ENCODE measurements at regions not wholly inside any gene's neighbourhood (a gene's known extent, or its start where the extent isn't known, plus 50 kb on each side); places are given as distances from the start of the nearest gene placed in this dataset.

- no peak for DNase-seq
- Histone ChIP-seq H3K4me1 (no peaks in the 10 kb centered on the region), H3K9ac (ENCODE audit: low read depth in 2 of 2, low read length in 2 of 2) (no peak overlapping the region), H3K27ac (no peak overlapping the region), H3K4me3 (no peak overlapping the region), H3K9me3 (no peaks in the 10 kb centered on the region), H3K27me3 (no peaks in the 10 kb centered on the region), H3K36me3 (no peaks in the 10 kb centered on the region)
- intact Hi-C loops (cut with DNase I): no loop called here
- TF ChIP-seq, protein P1, sequence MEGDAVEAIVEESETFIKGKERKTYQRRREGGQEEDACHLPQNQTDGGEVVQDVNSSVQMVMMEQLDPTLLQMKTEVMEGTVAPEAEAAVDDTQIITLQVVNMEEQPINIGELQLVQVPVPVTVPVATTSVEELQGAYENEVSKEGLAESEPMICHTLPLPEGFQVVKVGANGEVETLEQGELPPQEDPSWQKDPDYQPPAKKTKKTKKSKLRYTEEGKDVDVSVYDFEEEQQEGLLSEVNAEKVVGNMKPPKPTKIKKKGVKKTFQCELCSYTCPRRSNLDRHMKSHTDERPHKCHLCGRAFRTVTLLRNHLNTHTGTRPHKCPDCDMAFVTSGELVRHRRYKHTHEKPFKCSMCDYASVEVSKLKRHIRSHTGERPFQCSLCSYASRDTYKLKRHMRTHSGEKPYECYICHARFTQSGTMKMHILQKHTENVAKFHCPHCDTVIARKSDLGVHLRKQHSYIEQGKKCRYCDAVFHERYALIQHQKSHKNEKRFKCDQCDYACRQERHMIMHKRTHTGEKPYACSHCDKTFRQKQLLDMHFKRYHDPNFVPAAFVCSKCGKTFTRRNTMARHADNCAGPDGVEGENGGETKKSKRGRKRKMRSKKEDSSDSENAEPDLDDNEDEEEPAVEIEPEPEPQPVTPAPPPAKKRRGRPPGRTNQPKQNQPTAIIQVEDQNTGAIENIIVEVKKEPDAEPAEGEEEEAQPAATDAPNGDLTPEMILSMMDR (IDR thresholded peaks at IDR 0.05): no peak
Measured at GRCh38 chr12:75585330-75585729, 73.9 kb upstream of the KRR1 start.

- no peak overlapping the region for H3K27ac ChIP-seq
- TF ChIP-seq, protein P1 (IDR thresholded peaks at IDR 0.05): no peak
Measured at GRCh38 chr12:75583355-75583754, 71.9 kb upstream of the KRR1 start.

DNA sequence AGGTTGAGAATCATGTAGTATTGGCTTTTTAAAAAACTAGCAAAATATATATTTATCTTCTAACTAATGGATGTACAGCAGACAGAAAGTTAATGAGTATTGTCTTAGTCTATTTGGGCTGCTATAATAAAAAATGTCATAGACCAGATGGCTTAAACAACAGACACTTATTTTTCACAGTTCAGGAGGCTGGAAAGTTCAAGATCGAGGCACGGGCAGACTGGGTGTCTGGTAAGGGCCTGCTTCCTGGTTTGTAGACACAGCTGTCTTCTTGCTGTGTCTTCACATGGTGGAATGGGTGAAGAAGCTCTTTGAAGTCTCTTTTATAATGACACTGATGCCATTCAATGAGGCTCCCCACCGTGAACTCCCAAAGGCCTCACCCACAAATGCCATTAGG is 70.1 kb upstream of the KRR1 start:
- Histone ChIP-seq H3K36me3 (no peaks in the 10 kb centered on the region), H3K9ac (ENCODE audit: low read depth in 2 of 2, low read length in 2 of 2) (no peak overlapping the region), H3K4me3 (no peak overlapping the region), H3K27ac (no peak overlapping the region), H3K9me3 (no peaks in the 10 kb centered on the region), H3K4me1 (no peaks in the 10 kb centered on the region), H3K27me3 (no peaks in the 10 kb centered on the region)
- TF ChIP-seq, protein P1 (IDR thresholded peaks at IDR 0.05): no peak
- intact Hi-C loops (cut with DNase I): no loop called here
- DNase-seq: no peak

More at GRCh38 chr12:75583355-75583754, 71.9 kb upstream of the KRR1 start:
- Histone ChIP-seq H3K4me1 (no peaks in the 10 kb centered on the region), H3K9me3 (no peaks in the 10 kb centered on the region), H3K36me3 (no peaks in the 10 kb centered on the region), H3K9ac (ENCODE audit: low read depth in 2 of 2, low read length in 2 of 2) (no peak overlapping the region), H3K27me3 (no peaks in the 10 kb centered on the region), H3K4me3 (no peak overlapping the region)
- intact Hi-C loops (cut with DNase I): no loop called here
- DNase-seq: no peak

DNA sequence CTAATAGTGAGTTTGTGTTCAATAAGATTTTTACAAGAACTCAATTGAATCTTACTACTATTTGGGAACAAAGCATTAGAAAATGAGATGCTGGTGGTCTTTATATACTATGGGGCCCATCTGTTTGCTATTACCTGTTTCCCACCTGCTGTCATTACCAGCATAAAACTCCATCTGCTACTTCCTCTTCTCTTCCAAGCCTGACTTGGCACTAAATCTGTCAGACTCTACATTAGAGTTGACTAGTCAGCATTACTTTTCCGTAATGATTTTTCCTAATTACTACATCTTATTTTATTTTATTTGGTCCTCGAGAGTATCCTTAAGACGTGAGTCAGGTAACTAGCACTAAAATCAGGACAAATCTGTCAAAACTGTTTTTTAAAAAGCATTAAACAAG is 68.1 kb upstream of the KRR1 start:
- Histone ChIP-seq H3K27me3 (no peaks in the 10 kb centered on the region), H3K4me3 (no peak overlapping the region), H3K9me3 (no peaks in the 10 kb centered on the region), H3K4me1 (no peaks in the 10 kb centered on the region), H3K27ac (no peak overlapping the region), H3K9ac (ENCODE audit: low read depth in 2 of 2, low read length in 2 of 2) (no peak overlapping the region), H3K36me3 (no peaks in the 10 kb centered on the region)
- DNase-seq: no peak
- TF ChIP-seq, protein P1 (IDR thresholded peaks at IDR 0.05): no peak
- intact Hi-C loops (cut with DNase I): no loop called here

GRCh38 chr12:75578546-75578945 is 67.1 kb upstream of the KRR1 start:
- intact Hi-C loops (cut with DNase I): no loop called here
- H3K27ac ChIP-seq: no peak overlapping the region
- TF ChIP-seq, protein P1 (IDR thresholded peaks at IDR 0.05): no peak
- no peaks in the 10 kb centered on the region for H3K27me3 ChIP-seq
- no peak overlapping the region for H3K4me3 ChIP-seq
- no peaks in the 10 kb centered on the region for H3K4me1 ChIP-seq
- no peaks in the 10 kb centered on the region for H3K9me3 ChIP-seq
- H3K9ac ChIP-seq (ENCODE audit: low read depth in 2 of 2, low read length in 2 of 2): no peak overlapping the region
- no peaks in the 10 kb centered on the region for H3K36me3 ChIP-seq
- no peak for DNase-seq

DNA sequence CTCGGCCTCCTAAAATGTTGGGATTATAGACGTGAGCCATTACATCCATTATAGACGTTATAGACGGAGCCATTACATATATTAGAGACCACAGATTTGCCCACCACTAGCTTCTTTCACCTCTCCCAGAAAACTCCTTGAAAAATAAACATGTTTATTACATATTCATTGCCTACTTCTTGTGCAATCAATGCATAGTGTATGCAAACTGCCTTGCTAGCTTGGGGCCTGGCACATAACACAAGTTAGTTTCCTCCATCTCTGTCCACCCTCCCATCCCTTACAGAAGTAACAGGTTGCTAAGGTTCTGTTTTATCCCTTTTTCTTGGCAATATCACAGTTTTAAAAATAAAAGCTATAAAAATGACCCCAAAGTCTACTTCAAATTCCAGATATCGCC is 66.4 kb upstream of the KRR1 start:
- no peak overlapping the region for H3K4me3 ChIP-seq
- H3K36me3 ChIP-seq: no peaks in the 10 kb centered on the region

More for the DNA sequence above, 66.4 kb upstream of the KRR1 start:
- Histone ChIP-seq H3K27ac (no peak overlapping the region), H3K9me3 (no peaks in the 10 kb centered on the region), H3K27me3 (no peaks in the 10 kb centered on the region), H3K4me1 (no peaks in the 10 kb centered on the region), H3K9ac (ENCODE audit: low read depth in 2 of 2, low read length in 2 of 2) (no peak overlapping the region)
- no peak for DNase-seq
- intact Hi-C loops (cut with DNase I): no loop called here
- TF ChIP-seq, protein P1 (IDR thresholded peaks at IDR 0.05): no peak

Measured in colonic mucosa (tissue), 4 donors.